Naive thymus-derived CD8-positive, alpha-beta T cell (primary cell): ENCODE measurements at regions not wholly inside any gene's neighbourhood (a gene's known extent, or its start where the extent isn't known, plus 50 kb on each side); places are given as distances from the start of the nearest gene placed in this dataset.

ENCODE experiments used
- ATAC-seq, 2 donors: fragments of 150-1000 bp; cut with Tn5 transposase in 1 of 2; sonication (Bioruptor Pico), chemical (Tn5 transposase) in 1 of 2; 1 replicate in 1 of 2; 2 replicates in 1 of 2; pipeline ENCODE4 v1.10.0; 2021; ENCODE audit warnings: mild to moderate bottlenecking in 2 of 2, moderate library complexity in 2 of 2
- POLR2A ChIA-PET: fragments of 350-600 bp; sonication (Branson Sonifier 250); formaldehyde crosslinking; loops from one replicate; lab custom pipeline; 2021; ENCODE audit warnings: antibody characterized with exemption; lab: Charles Lee
- DNase-seq, 10 donors: peaks; one replicate each; pipeline versions ENCODE4 v3.0.0 to v3.0.0-alpha.2; 2020 to 2022
- H3K27ac Mint-ChIP-seq, 10 donors: one replicate each; pipeline ENCODE4 v1.8.0; 2020 to 2022; ENCODE audit warnings: mild to moderate bottlenecking in 10 of 10, mixed read lengths in 10 of 10, moderate library complexity in 4 of 10, inconsistent platforms in 1 of 10
- H3K27me3 Mint-ChIP-seq, 5 donors: one replicate each; pipeline ENCODE4 v1.8.0; 2021 to 2022; ENCODE audit warnings: mixed read lengths in 5 of 5
- H3K36me3 Mint-ChIP-seq, 3 donors: one replicate each; pipeline ENCODE4 v1.8.0; 2020 to 2022; ENCODE audit warnings: mixed read lengths in 3 of 3, mild to moderate bottlenecking in 2 of 3, inconsistent platforms in 1 of 3
- H3K4me1 Mint-ChIP-seq, 4 donors: one replicate each; pipeline ENCODE4 v1.8.0; 2021 to 2022; ENCODE audit warnings: mixed read lengths in 4 of 4
- H3K4me3 Mint-ChIP-seq, 10 donors: one replicate each; pipeline ENCODE4 v1.8.0; 2020 to 2022; ENCODE audit warnings: mild to moderate bottlenecking in 10 of 10, mixed read lengths in 10 of 10, moderate library complexity in 6 of 10, inconsistent platforms in 1 of 10
- H3K9me3 Mint-ChIP-seq, 9 donors: one replicate each; pipeline ENCODE4 v1.8.0; 2020 to 2022; ENCODE audit warnings: mixed read lengths in 9 of 9, mild to moderate bottlenecking in 3 of 9, inconsistent platforms in 1 of 9, moderate library complexity in 1 of 9

DNA sequence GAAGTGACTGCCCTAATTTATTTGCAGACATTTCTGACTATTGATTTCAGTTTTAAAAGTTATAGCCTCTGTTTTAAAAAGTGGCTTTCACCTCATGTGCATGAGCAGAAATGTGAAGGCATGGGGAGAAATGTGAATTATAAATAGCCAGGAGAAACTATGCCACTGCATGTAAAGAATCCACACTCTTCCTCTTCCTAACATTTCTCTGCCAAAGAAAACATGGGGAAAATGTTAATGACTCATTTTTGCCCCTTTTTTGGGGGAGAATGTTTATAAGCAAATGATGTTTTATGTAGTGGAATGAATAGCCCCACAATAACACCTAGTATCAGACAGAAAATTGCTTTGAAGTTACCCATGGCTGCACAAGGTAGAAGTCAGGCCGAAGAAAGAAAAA is 249.0 kb upstream of the TANK start:
- peaks cover 0 to 1% (median 0%) of the 10 kb centered on the region in 5 donors for H3K27me3 Mint-ChIP-seq
- no peak overlapping the region for H3K4me3 Mint-ChIP-seq
- peaks cover 0 to 6% (median 0%) of the 10 kb centered on the region in 9 donors for H3K9me3 Mint-ChIP-seq
- no peak overlapping the region for H3K27ac Mint-ChIP-seq
- POLR2A ChIA-PET = no interaction called here
- DNase-seq (no peak), ATAC-seq (no peak)
- peaks cover 0 to 2% (median under 1%) of the 10 kb centered on the region in 4 donors for H3K4me1 Mint-ChIP-seq
- no peaks in the 10 kb centered on the region for H3K36me3 Mint-ChIP-seq

DNA sequence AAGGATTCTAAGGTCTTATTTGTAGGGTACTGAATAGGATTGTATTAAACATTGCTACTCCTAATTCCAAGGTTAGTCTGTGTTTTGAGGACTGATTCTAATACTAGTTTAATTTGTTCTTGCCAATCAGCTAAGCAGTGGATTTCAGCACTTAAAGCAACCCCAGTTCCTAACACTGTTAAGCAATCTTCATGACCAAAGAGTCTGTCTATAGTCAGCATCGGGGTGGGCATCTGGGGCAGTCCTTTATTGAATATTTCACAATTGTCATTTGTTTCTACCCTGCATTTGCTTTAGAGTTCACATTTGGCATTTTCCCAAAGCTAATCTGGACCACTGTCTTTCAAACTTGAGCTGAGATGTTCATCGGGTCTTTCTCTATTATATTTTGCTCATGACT is 248.0 kb upstream of the TANK start:
- no peak overlapping the region for H3K4me3 Mint-ChIP-seq
- H3K36me3 Mint-ChIP-seq = no peaks in the 10 kb centered on the region
- DNase-seq (no peak), ATAC-seq (no peak)
- H3K27ac Mint-ChIP-seq = no peak overlapping the region
- H3K4me1 Mint-ChIP-seq = peaks cover 0 to 2% (median under 1%) of the 10 kb centered on the region in 4 donors
- POLR2A ChIA-PET = no interaction called here
- peaks cover 0 to 1% (median 0%) of the 10 kb centered on the region in 5 donors for H3K27me3 Mint-ChIP-seq
- peaks cover 0 to 6% (median 0%) of the 10 kb centered on the region in 9 donors for H3K9me3 Mint-ChIP-seq

DNA sequence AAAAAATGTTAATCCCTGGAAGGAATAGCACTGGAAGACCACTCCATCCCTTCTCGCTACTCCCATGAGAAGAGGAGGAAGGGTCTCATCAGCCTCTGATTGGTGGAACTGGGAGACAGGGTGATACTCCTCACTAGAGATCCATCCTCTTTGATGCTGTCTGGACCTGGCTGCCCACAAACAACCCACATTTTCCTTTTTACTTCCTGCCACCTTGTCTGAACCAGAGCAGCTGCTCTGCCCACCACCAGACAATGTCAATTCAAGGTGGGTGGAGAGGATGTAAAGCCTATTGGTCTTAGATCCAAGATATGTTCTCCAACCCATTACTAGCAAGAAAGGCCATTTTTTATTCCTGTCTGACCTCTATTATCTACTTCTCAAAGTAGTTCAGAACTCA is 246.9 kb upstream of the TANK start:
- H3K27ac Mint-ChIP-seq = no peak overlapping the region
- H3K9me3 Mint-ChIP-seq = peaks cover 0 to 6% (median 0%) of the 10 kb centered on the region in 9 donors
- DNase-seq (no peak), ATAC-seq (no peak)
- POLR2A ChIA-PET = no interaction called here
- no peaks in the 10 kb centered on the region for H3K36me3 Mint-ChIP-seq
- peaks cover 0 to 2% (median under 1%) of the 10 kb centered on the region in 4 donors for H3K4me1 Mint-ChIP-seq
- peaks cover 0 to 1% (median 0%) of the 10 kb centered on the region in 5 donors for H3K27me3 Mint-ChIP-seq
- H3K4me3 Mint-ChIP-seq = no peak overlapping the region

DNA sequence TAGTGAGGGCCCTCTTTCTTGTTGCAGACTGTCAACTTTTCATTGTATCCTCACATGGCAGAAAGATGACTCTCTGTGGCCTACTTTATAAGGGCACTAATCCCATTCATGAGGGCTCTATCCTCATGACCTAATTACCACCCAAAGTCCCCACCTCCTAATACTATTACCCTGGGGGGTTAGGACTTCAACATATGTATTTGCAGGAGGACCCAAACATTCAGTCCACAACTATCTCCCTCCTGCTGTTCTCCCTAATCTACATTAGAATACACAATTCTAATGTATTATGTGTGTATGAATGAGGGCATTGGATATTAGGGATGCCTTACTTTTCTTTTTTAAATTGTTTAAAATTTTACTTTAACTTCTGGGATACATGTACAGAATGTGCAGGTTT is 246.0 kb upstream of the TANK start:
- DNase-seq (no peak), ATAC-seq (no peak)
- H3K4me1 Mint-ChIP-seq = peaks cover 0 to 2% (median 2%) of the 10 kb centered on the region in 4 donors
- no peaks in the 10 kb centered on the region for H3K36me3 Mint-ChIP-seq
- POLR2A ChIA-PET = no interaction called here
- no peak overlapping the region for H3K4me3 Mint-ChIP-seq
- H3K27me3 Mint-ChIP-seq = peaks cover 0 to 1% (median 0%) of the 10 kb centered on the region in 5 donors
- H3K27ac Mint-ChIP-seq = no peak overlapping the region
- peaks cover 0 to 6% (median 0%) of the 10 kb centered on the region in 9 donors for H3K9me3 Mint-ChIP-seq

DNA sequence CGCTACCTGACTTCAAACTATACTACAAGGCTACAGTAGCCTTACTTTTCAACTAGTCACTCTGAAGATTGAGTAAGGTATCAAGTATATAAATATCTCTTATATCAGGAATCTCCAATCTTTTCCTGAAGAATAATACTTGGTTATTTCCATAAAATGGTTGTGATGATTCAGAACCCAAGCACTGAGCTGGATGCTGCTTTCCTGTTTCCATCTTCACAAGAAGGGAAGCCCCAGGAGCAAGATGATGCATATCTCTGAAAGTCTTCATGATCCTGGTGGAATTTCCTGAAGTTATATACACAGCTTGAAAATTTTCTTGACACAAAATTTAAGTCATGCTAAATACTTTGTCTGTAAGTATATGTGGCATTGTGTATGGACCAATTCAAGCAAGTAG is 243.9 kb upstream of the TANK start:
- POLR2A ChIA-PET = no interaction called here
- H3K27me3 Mint-ChIP-seq = peaks cover 0 to 1% (median 0%) of the 10 kb centered on the region in 5 donors
- peaks cover 0 to 6% (median 0%) of the 10 kb centered on the region in 9 donors for H3K9me3 Mint-ChIP-seq
- ATAC-seq = no peak
- H3K4me1 Mint-ChIP-seq = peaks cover 0 to 2% (median 2%) of the 10 kb centered on the region in 4 donors
- no peak overlapping the region for H3K27ac Mint-ChIP-seq
- DNase-seq = no peak
- H3K36me3 Mint-ChIP-seq = no peaks in the 10 kb centered on the region
- no peak overlapping the region for H3K4me3 Mint-ChIP-seq

DNA sequence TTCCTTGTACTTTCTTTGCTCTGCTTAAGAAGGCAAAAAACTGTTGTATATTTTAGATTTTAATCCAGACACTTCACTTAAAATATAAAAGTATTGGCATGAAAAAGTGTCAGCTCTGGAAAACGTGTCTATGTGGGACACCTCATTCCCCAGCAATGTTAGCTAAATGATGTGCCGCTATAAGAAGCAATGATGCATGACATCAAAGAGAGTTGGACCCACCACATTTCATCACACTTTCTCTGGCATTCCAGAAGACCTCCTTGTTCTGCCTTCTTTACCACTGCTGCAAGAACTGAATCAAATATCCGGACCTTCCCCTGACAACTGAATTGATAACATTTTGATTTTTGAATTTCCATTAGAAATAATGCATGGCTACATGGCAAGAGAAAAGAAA is 242.4 kb upstream of the TANK start:
- Mint-ChIP-seq H3K27me3 (peaks cover 0 to 1% (median 0%) of the 10 kb centered on the region in 5 donors), H3K4me1 (peaks cover 0 to 2% (median 2%) of the 10 kb centered on the region in 4 donors), H3K27ac (no peak overlapping the region), H3K36me3 (no peaks in the 10 kb centered on the region), H3K9me3 (peaks cover 0 to 6% (median 0%) of the 10 kb centered on the region in 9 donors), H3K4me3 (no peak overlapping the region)
- no peak for ATAC-seq
- DNase-seq = no peak
- POLR2A ChIA-PET = no interaction called here

DNA sequence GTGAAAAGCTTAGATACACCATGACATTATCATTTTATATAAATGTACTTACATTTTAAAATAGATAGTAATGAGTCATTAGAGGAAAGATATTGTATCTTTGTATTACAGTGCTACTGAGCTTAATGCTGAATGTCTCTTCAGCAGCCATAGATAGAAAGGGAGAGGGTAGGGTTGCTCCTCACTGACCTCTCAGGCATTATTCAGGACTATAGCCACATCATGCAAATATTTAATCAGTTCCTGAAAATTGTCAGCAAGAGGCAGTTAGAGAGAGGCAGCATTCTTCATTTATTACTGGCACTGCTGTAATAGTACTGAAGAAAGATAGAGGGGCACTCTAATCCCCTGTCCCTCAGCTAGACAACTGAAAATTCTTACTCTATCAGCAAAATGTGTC is 242.0 kb upstream of the TANK start:
- no peak overlapping the region for H3K4me3 Mint-ChIP-seq
- POLR2A ChIA-PET = no interaction called here
- H3K27me3 Mint-ChIP-seq = peaks cover 0 to 1% (median 0%) of the 10 kb centered on the region in 5 donors
- no peaks in the 10 kb centered on the region for H3K36me3 Mint-ChIP-seq
- DNase-seq (no peak), ATAC-seq (no peak)
- H3K9me3 Mint-ChIP-seq = peaks cover 0 to 6% (median 0%) of the 10 kb centered on the region in 9 donors
- peaks cover 0 to 2% (median 2%) of the 10 kb centered on the region in 4 donors for H3K4me1 Mint-ChIP-seq
- H3K27ac Mint-ChIP-seq = no peak overlapping the region

DNA sequence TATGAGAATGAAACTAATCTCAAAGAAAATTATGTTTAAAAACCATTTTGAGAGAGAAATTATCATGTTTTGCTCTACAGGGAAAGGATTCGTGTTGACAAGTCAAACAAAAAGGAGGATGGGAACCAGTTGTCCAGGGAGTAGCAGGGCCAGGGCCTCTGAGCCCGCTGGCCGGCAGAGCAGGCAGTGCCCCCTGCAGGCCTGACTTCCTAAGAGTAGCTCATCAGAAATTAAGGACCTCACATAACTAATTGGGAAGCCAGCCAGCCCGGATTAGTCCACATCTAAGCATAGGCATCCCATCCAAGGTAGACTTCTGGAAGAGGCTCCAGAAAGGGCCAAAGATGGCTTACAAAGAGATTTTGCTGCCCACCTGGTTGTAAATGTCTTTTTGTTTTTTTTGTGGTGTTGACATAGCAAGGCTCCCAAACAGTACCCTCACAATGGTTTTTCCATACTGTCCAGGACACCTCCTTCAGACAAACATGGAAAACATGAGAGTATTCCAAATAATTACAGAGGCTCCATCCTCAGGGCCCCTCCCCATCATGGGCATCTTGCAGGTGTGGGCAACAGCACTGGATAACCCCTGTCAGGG is 241.2 kb upstream of the TANK start:
- H3K36me3 Mint-ChIP-seq = no peaks in the 10 kb centered on the region
- ATAC-seq (no peak), DNase-seq (peak in 6 of 10 donors; percentile 0 to 22 (median 6))
- peaks cover 0 to 1% (median 0%) of the 10 kb centered on the region in 4 donors for H3K4me1 Mint-ChIP-seq
- no peak overlapping the region for H3K4me3 Mint-ChIP-seq
- H3K27me3 Mint-ChIP-seq = peaks cover 0 to 1% (median 0%) of the 10 kb centered on the region in 5 donors
- POLR2A ChIA-PET = no interaction called here
- peak overlapping the region in 1 of 10 donors; percentile 5 for H3K27ac Mint-ChIP-seq
- peaks cover 0 to 6% (median 0%) of the 10 kb centered on the region in 9 donors for H3K9me3 Mint-ChIP-seq

DNA sequence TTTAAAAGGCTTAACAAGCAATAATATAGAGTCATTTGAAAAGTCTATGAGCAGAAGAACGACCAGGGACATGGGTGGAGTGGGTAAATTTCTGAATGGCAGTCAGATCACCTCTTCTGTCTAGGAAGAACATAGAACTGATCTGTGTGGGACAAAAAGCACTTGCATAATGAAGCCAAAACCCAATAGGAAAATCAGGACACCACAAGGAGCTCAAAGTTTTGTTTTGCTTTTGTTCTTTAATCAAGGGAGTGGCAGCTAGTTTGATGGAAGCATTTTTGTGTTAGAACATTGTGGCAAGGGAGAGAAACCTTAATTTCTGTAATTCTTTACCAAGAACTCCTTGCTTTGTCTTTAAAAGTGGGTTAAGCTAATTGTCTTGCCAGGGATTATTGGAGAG is 240.2 kb upstream of the TANK start:
- Mint-ChIP-seq H3K27me3 (peaks cover 0 to 1% (median 0%) of the 10 kb centered on the region in 5 donors), H3K4me1 (peaks cover 0 to 1% (median 0%) of the 10 kb centered on the region in 4 donors), H3K4me3 (no peak overlapping the region), H3K36me3 (no peaks in the 10 kb centered on the region), H3K9me3 (peaks cover 0 to 5% (median 0%) of the 10 kb centered on the region in 9 donors), H3K27ac (no peak overlapping the region)
- DNase-seq (no peak), ATAC-seq (no peak)
- POLR2A ChIA-PET = no interaction called here

DNA sequence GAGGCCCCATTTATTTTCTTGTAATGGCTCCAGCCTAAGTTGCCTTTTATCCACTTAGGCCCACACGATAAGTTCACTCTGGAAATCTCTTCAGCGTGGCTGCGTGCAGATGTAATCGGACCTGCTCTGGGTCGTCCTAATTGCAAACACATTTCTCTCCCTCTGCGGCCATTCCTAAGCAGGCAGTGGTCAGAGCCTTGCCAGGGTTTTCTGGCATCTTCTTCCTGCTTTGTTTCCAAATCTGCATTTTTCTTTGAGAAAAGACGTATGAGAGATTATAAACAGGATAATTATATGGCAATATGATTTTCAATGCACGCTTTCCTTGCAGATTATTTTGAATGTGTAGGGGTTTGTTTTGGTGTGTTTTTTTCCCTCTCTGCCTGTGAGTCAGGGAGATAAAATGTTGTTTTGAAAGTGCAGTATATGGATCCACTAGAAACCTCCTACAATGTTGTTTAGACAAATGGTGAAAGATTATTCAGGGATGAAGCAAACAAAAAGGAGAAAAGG is 239.4 kb upstream of the TANK start:
- Mint-ChIP-seq H3K9me3 (no peaks in the 10 kb centered on the region), H3K4me3 (no peak overlapping the region), H3K4me1 (peaks cover 0 to 1% (median 0%) of the 10 kb centered on the region in 4 donors), H3K27ac (peak overlapping the region in 1 of 10 donors; percentile 3), H3K36me3 (no peaks in the 10 kb centered on the region), H3K27me3 (peaks cover 0 to 1% (median 0%) of the 10 kb centered on the region in 5 donors)
- DNase-seq (no peak), ATAC-seq (no peak)
- POLR2A ChIA-PET = no interaction called here

DNA sequence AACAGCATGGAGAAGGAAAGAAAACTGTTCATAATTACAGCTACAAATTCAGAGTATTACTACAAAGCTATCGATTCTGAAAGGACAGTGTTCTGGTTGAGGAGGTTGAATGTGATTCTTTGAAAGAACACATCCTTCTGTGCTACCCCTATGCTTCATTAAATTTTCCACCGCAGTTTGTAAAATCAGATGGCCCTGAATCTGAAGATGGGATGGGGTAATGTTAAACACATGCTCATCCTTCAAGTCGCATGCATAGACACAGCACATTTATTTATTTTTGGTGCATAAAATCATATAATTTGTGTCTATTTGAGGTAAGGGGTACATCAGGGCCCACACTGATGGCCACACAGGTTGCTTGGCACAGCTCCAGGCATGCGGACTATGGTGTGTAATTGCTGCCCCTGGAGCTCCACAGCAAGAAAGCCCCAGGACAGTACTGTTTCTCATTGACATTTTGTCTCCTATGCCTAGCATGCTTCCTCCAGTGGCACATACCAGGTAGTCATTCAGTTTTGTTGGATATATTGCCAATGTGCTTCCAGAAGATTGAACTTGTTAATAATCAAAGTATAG is 238.8 kb upstream of the TANK start:
- Mint-ChIP-seq H3K36me3 (no peaks in the 10 kb centered on the region), H3K4me1 (peaks cover 0 to 1% (median 0%) of the 10 kb centered on the region in 4 donors), H3K27me3 (peaks cover 0 to 3% (median 0%) of the 10 kb centered on the region in 5 donors), H3K9me3 (no peaks in the 10 kb centered on the region), H3K27ac (peak overlapping the region in 1 of 10 donors; percentile 3), H3K4me3 (no peak overlapping the region)
- no peak for ATAC-seq
- POLR2A ChIA-PET = no interaction called here
- no peak for DNase-seq

DNA sequence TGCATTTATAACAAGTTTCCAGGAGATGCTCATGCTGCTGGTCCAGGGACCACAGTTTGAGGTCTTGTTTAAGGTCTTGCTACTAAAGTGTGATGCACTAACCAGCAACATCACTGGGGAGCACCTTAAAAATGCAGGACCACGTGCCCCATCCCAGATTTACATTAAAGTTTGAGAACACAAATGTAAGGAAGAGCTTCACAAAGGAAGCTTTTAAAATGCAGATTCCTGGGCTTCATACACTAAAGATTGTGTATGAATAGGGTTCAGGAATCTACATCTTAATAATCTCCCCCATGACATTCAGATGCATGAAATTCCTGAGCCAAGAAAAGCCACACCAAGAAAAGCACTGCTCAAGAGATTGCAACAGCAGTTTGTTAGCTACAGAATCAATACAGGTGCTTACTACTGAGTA is 235.3 kb upstream of the TANK start:
- Mint-ChIP-seq H3K9me3 (no peaks in the 10 kb centered on the region), H3K27ac (no peak overlapping the region), H3K27me3 (peaks cover 0 to 5% (median 1%) of the 10 kb centered on the region in 5 donors), H3K4me1 (no peaks in the 10 kb centered on the region), H3K36me3 (no peaks in the 10 kb centered on the region), H3K4me3 (no peak overlapping the region)
- ATAC-seq (no peak), DNase-seq (no peak)
- POLR2A ChIA-PET = interaction anchor here (0.6 kb wide), 1 partner anchor 569 kb away, joined by 3 read pairs; no protein-coding TSS in a partner anchor

DNA sequence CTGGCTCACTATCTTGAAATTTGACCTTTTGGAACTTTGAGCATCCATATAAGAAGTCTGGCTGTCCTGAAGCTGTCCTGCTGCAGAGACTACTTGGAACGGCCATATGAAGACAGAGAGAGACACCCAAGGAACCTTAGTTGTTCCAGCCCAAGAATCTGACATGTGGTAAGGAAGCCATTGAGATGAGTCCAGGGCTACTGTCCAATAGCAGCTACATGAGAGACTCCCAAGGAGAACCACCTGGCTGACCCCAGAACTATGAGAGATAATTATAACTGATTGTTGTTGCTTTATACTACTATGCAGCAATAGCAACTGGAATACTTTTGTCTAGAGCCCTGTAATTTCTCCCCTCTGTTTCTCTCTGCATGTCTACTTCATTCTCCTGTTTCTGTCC is 234.3 kb upstream of the TANK start:
- no peak overlapping the region for H3K27ac Mint-ChIP-seq
- DNase-seq = no peak
- H3K9me3 Mint-ChIP-seq = no peaks in the 10 kb centered on the region
- ATAC-seq = no peak
- no peaks in the 10 kb centered on the region for H3K36me3 Mint-ChIP-seq
- H3K4me3 Mint-ChIP-seq = no peak overlapping the region
- H3K27me3 Mint-ChIP-seq = peaks cover 0 to 10% (median 5%) of the 10 kb centered on the region in 5 donors
- H3K4me1 Mint-ChIP-seq = no peaks in the 10 kb centered on the region
- POLR2A ChIA-PET = no interaction called here
